ENCODE measurements at regions not wholly inside any gene's neighbourhood (a gene's known extent, or its start where the extent isn't known, plus 50 kb on each side); places are given as distances from the start of the nearest gene placed in this dataset.

GRCh38 chr7:46360296-46360695 lies 439.2 kb upstream of the IGFBP3 start:
- TF ChIP-seq CTCF (IDR thresholded peaks at IDR 0.05): no peak
- no peak for TF ChIP-seq EZH2 (IDR thresholded peaks at IDR 0.05; ENCODE audit: borderline replicate concordance, insufficient read depth, low read depth, low read length, poor library complexity, severe bottlenecking)
